ENCODE measurements at regions not wholly inside any gene's neighbourhood (a gene's known extent, or its start where the extent isn't known, plus 50 kb on each side); places are given as distances from the start of the nearest gene placed in this dataset.
A peak's percentile ranks its signal among the peaks of the same experiment; 100 is the strongest.

GRCh38 chr3:18121020-18121419 lies 304.1 kb downstream of the SATB1 start:
- Mint-ChIP-seq H3K36me3 (ENCODE audit: low read depth) (no peaks in the 10 kb centered on the region), H3K4me3 (no peak overlapping the region), H3K4me1 (no peaks in the 10 kb centered on the region), H3K27ac (no peak overlapping the region), H3K27me3 (peaks cover 28% of the 10 kb centered on the region)
- DNase-seq: no peak
- no peaks in the 10 kb centered on the region for H3K9me3 ChIP-seq (ENCODE audit: control insufficient read depth, low read length, poor library complexity, severe bottlenecking)
- no peak for ATAC-seq

DNA sequence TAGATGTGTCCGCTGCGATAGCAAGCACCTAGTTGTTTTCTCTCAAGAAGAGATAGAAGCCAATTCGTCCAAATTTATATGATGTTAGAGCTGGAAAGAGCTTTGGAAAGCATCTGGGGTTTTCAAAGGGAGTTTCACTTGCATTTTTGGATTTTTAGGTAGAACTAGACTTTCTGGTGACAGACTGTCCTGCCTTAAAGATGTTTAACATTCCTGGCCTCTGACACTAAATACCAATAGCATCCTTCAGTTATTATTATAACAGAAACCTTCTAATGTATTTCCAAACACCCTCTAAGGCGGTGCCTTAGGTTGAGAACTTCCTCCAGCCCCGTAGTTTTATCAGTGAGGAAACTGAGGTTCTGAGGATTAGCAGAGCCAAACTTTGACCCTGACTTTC lies 305.3 kb downstream of the SATB1 start:
- no peaks in the 10 kb centered on the region for H3K9me3 ChIP-seq (ENCODE audit: control insufficient read depth, low read length, poor library complexity, severe bottlenecking)
- no peaks in the 10 kb centered on the region for H3K4me1 Mint-ChIP-seq
- H3K36me3 Mint-ChIP-seq (ENCODE audit: low read depth): no peaks in the 10 kb centered on the region
- no peak overlapping the region for H3K4me3 Mint-ChIP-seq
- DNase-seq: no peak
- ATAC-seq: no peak
- peaks cover 28% of the 10 kb centered on the region for H3K27me3 Mint-ChIP-seq
- no peak overlapping the region for H3K27ac Mint-ChIP-seq

DNA sequence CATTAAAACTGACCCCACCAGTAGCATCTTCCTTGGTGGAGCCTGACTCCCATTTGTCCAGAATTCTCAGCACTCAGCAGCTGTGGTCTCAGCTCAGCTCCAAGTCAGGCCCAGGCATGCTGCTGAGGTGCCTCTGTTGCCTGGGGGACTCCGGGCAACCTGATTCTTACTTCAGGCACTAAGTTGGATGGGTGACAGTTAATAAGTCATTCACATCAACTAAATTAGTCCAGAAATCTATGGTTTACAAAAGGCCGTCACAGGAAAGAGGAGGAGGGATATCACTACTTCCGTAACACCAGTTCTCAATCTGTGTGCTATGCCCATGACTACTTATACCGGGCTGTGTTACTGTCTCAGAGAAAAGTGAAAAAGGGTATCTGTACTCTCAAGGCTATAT lies 310.2 kb downstream of the SATB1 start:
- H3K27ac Mint-ChIP-seq: no peak overlapping the region
- ATAC-seq: no peak
- peaks cover 14% of the 10 kb centered on the region for H3K27me3 Mint-ChIP-seq
- DNase-seq: no peak
- H3K9me3 ChIP-seq (ENCODE audit: control insufficient read depth, low read length, poor library complexity, severe bottlenecking): no peaks in the 10 kb centered on the region
- H3K4me1 Mint-ChIP-seq: no peaks in the 10 kb centered on the region
- no peak overlapping the region for H3K4me3 Mint-ChIP-seq
- H3K36me3 Mint-ChIP-seq (ENCODE audit: low read depth): no peaks in the 10 kb centered on the region

GRCh38 chr3:18113417-18113816 lies 311.7 kb downstream of the SATB1 start:
- Mint-ChIP-seq H3K27ac (no peak overlapping the region), H3K4me3 (no peak overlapping the region), H3K27me3 (peaks cover 9% of the 10 kb centered on the region), H3K36me3 (ENCODE audit: low read depth) (no peaks in the 10 kb centered on the region), H3K4me1 (no peaks in the 10 kb centered on the region)
- no peak for ATAC-seq
- no peak for DNase-seq
- no peaks in the 10 kb centered on the region for H3K9me3 ChIP-seq (ENCODE audit: control insufficient read depth, low read length, poor library complexity, severe bottlenecking)

DNA sequence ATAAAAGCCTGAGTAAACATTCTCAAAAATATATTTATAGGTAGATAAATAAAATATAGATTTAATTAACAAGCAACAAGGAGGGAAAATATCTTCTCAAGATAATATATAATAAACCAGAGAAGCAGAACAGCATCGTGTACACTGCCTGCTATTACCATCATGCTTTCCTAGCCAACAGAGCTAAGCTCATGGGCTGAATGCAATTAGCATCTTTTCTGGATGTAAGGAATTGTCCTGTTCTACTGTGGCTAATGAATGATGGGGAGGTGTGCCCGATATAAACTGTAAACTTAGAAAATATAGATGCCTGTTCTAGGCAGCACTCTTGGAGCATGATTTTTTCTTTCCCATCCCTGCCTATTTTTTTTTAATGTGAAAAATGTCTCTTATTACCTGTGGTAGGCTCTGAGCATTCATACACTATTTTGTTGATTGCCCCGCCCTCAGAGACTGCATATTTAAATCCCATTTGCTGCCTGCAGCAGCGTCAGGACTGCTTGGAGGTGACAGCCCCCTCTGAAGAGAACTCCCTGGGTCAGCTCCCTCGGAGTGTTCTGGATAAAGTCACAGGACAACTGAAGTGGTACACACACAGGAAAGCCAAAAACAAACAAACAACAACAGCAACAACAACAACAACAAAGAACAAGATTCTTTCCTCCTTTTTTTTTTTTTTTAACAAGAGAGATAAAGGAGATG lies 312.3 kb downstream of the SATB1 start:
- H3K36me3 Mint-ChIP-seq (ENCODE audit: low read depth): no peaks in the 10 kb centered on the region
- no peak for DNase-seq
- peak overlapping the region; percentile 49 for H3K27ac Mint-ChIP-seq
- no peaks in the 10 kb centered on the region for H3K4me1 Mint-ChIP-seq
- H3K27me3 Mint-ChIP-seq: peaks cover 14% of the 10 kb centered on the region
- no peaks in the 10 kb centered on the region for H3K9me3 ChIP-seq (ENCODE audit: control insufficient read depth, low read length, poor library complexity, severe bottlenecking)
- ATAC-seq: no peak
- H3K4me3 Mint-ChIP-seq: no peak overlapping the region

DNA sequence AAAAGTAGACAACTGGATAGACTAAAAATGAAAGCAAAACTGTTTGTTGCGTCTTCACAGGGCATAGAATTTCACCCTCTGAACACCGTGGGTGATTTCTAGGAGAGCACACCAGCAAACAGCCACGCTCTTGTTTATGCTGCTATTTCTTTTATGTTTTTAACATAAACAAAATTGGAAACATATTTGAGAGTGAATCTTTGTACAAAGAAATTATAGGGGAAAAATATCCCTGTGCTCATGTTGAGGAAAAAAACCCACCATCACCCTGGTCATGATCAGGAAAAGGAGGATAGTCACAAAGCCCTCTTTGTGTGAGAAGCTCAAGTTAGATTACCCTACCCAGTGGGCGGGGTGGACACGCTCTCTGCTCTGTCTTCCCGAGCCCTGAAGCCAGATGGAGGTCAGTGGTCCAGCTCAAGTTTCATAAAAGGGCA lies 313.3 kb downstream of the SATB1 start:
- DNase-seq (no peak), ATAC-seq (no peak)
- H3K36me3 Mint-ChIP-seq (ENCODE audit: low read depth): no peaks in the 10 kb centered on the region
- no peaks in the 10 kb centered on the region for H3K4me1 Mint-ChIP-seq
- H3K27me3 Mint-ChIP-seq: peaks cover 14% of the 10 kb centered on the region
- H3K27ac Mint-ChIP-seq: peak overlapping the region; percentile 49
- no peaks in the 10 kb centered on the region for H3K9me3 ChIP-seq (ENCODE audit: control insufficient read depth, low read length, poor library complexity, severe bottlenecking)
- H3K4me3 Mint-ChIP-seq: peak overlapping the region; percentile 5

DNA sequence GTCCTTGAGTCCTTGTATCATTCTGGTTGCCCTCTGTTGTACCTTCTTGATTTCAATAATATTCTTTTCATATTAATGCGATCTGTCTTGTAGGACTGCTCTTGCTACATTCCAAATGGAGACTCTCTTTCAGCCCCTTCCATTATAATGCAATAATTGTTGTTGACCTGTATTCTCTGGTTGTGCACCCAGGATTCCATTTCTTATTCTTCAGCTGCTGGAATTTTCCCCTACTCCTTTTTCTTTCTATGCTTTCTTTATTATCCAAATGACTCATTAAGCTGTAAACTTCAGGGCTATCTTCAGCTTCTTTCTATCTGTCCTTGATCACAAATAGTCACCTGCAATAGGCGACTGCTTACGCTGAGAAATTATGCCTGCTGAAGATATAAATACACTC lies 321.5 kb downstream of the SATB1 start:
- H3K36me3 Mint-ChIP-seq (ENCODE audit: low read depth): peaks cover 3% of the 10 kb centered on the region
- no peak overlapping the region for H3K4me3 Mint-ChIP-seq
- peaks cover 33% of the 10 kb centered on the region for H3K27me3 Mint-ChIP-seq
- H3K9me3 ChIP-seq (ENCODE audit: control insufficient read depth, low read length, poor library complexity, severe bottlenecking): no peaks in the 10 kb centered on the region
- no peaks in the 10 kb centered on the region for H3K4me1 Mint-ChIP-seq
- DNase-seq (no peak), ATAC-seq (no peak)
- no peak overlapping the region for H3K27ac Mint-ChIP-seq

GRCh38 chr3:18100121-18100520 lies 325.0 kb downstream of the SATB1 start:
- ATAC-seq: no peak
- no peak for DNase-seq
- Mint-ChIP-seq H3K4me3 (no peak overlapping the region), H3K4me1 (no peaks in the 10 kb centered on the region), H3K27ac (no peak overlapping the region), H3K36me3 (ENCODE audit: low read depth) (peaks cover 3% of the 10 kb centered on the region), H3K27me3 (peaks cover 28% of the 10 kb centered on the region)
- H3K9me3 ChIP-seq (ENCODE audit: control insufficient read depth, low read length, poor library complexity, severe bottlenecking): no peaks in the 10 kb centered on the region

DNA sequence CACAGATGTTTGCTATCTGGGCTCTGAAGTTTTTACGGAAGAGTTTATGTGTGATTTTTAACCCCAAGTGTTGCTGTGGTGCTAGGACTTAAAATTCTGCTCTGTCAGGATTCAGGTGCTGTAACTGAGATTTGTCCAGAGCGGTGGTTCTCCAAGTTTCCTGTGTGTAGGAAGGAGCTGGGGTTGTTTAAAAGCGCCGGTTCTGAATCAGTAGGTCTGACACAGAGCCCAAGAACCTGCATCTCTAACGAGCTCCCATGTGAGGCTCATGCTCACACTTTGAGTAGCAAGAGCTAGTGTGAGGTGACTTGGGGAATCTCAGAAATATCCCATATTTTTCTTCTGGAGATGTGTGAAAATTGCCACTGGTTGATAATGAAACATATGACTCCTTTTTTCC lies 325.5 kb downstream of the SATB1 start:
- ATAC-seq (no peak), DNase-seq (no peak)
- no peaks in the 10 kb centered on the region for H3K4me1 Mint-ChIP-seq
- H3K9me3 ChIP-seq (ENCODE audit: control insufficient read depth, low read length, poor library complexity, severe bottlenecking): no peaks in the 10 kb centered on the region
- peaks cover 3% of the 10 kb centered on the region for H3K36me3 Mint-ChIP-seq (ENCODE audit: low read depth)
- H3K4me3 Mint-ChIP-seq: no peak overlapping the region
- no peak overlapping the region for H3K27ac Mint-ChIP-seq
- peaks cover 26% of the 10 kb centered on the region for H3K27me3 Mint-ChIP-seq

GRCh38 chr3:18098960-18099587 lies 326.1 kb downstream of the SATB1 start:
- Mint-ChIP-seq H3K4me1 (no peaks in the 10 kb centered on the region), H3K27me3 (peaks cover 20% of the 10 kb centered on the region)
- no peak for ATAC-seq

GRCh38 chr3:18097989-18098388 lies 327.1 kb downstream of the SATB1 start:
- no peaks in the 10 kb centered on the region for H3K36me3 Mint-ChIP-seq (ENCODE audit: low read depth)
- peaks cover 16% of the 10 kb centered on the region for H3K27me3 Mint-ChIP-seq
- no peaks in the 10 kb centered on the region for H3K4me1 Mint-ChIP-seq
- H3K27ac Mint-ChIP-seq: no peak overlapping the region
- ATAC-seq: no peak
- no peak for DNase-seq
- no peak overlapping the region for H3K4me3 Mint-ChIP-seq
- no peaks in the 10 kb centered on the region for H3K9me3 ChIP-seq (ENCODE audit: control insufficient read depth, low read length, poor library complexity, severe bottlenecking)

More at GRCh38 chr3:18098960-18099587, 326.1 kb downstream of the SATB1 start:
- Mint-ChIP-seq H3K27ac (no peak overlapping the region), H3K36me3 (ENCODE audit: low read depth) (no peaks in the 10 kb centered on the region), H3K4me3 (no peak overlapping the region)
- DNase-seq: no peak
- no peaks in the 10 kb centered on the region for H3K9me3 ChIP-seq (ENCODE audit: control insufficient read depth, low read length, poor library complexity, severe bottlenecking)

DNA sequence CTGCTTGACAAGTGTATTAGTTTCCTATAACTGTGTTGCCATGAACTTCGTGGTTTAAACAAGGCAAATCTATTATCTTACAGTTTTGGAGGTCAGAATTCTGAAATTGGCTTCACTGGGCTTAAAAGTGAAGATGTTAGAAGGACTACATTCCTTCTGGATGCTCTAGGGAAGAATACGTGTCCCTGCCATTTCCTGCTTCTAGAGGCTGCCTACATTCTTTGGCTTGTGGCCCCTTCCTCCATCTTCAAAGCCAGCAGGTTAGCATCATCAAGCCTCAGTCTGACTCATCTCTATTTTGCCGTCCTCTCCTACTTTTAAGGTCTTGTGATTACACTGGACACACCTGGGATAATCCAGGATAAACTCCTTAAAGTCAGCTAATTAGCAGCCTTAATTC lies 327.7 kb downstream of the SATB1 start:
- Mint-ChIP-seq H3K27ac (no peak overlapping the region), H3K4me1 (no peaks in the 10 kb centered on the region), H3K4me3 (no peak overlapping the region), H3K27me3 (peaks cover 16% of the 10 kb centered on the region), H3K36me3 (ENCODE audit: low read depth) (no peaks in the 10 kb centered on the region)
- ATAC-seq: no peak
- no peaks in the 10 kb centered on the region for H3K9me3 ChIP-seq (ENCODE audit: control insufficient read depth, low read length, poor library complexity, severe bottlenecking)
- DNase-seq: no peak

DNA sequence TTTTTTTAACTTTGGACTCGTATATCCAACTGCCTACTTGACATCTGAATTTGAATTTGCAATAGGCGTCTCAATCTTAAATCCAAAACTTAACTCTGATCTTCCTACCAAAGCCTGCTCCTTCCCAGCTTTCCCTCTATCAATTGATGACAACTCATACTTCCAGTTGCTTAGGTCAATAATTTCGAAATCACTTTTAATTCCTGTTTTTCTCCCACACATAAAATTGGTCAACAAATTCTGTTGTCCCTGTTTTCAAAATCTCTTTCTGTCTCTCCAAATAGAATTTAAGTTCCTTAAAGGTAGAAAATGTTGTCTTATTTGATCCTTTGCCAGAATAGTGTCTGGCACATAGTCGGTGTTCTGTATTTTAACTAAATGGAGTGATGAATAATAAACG lies 332.4 kb downstream of the SATB1 start:
- Mint-ChIP-seq H3K4me1 (peaks cover 5% of the 10 kb centered on the region), H3K36me3 (ENCODE audit: low read depth) (no peaks in the 10 kb centered on the region), H3K27ac (no peak overlapping the region), H3K4me3 (no peak overlapping the region), H3K27me3 (no peaks in the 10 kb centered on the region)
- ATAC-seq (no peak), DNase-seq (no peak)
- H3K9me3 ChIP-seq (ENCODE audit: control insufficient read depth, low read length, poor library complexity, severe bottlenecking): no peaks in the 10 kb centered on the region

- no peak overlapping the region for H3K4me3 Mint-ChIP-seq
- H3K27me3 Mint-ChIP-seq: peaks cover 12% of the 10 kb centered on the region
- no peak for ATAC-seq
- H3K36me3 Mint-ChIP-seq (ENCODE audit: low read depth): no peaks in the 10 kb centered on the region
- H3K4me1 Mint-ChIP-seq: peaks cover 7% of the 10 kb centered on the region
- no peaks in the 10 kb centered on the region for H3K9me3 ChIP-seq (ENCODE audit: control insufficient read depth, low read length, poor library complexity, severe bottlenecking)
- no peak for DNase-seq
- no peak overlapping the region for H3K27ac Mint-ChIP-seq
Observed at GRCh38 chr3:18090377-18090776, 334.8 kb downstream of the SATB1 start.
